Ovary (tissue), 7 donors: ENCODE measurements at regions not wholly inside any gene's neighbourhood (a gene's known extent, or its start where the extent isn't known, plus 50 kb on each side); places are given as distances from the start of the nearest gene placed in this dataset.

ENCODE experiments used
- DNase-seq, 5 donors: peaks; one replicate each; pipeline ENCODE4 v3.0.0-alpha.2; 2019 to 2020
- H3K27ac ChIP-seq, 2 donors: fragments of 200-600 bp; one replicate each; pipeline versions ENCODE4 v1.5.1 to v1.8.0; 2019 to 2022
- H3K27me3 ChIP-seq: fragments of 200-600 bp; one replicate; pipeline ENCODE4 v1.8.0; 2022
- H3K36me3 ChIP-seq: fragments of 200-600 bp; sonication (generic); one replicate; pipeline ENCODE4 v1.5.1; 2019
- H3K4me1 ChIP-seq: one replicate; pipeline ENCODE4 v1.8.1; 2013; ENCODE audit warnings: mild to moderate bottlenecking, moderate library complexity; ENCODE audit not compliant: insufficient read depth
- H3K4me3 ChIP-seq: fragments of 200-600 bp; sonication (generic); one replicate; pipeline ENCODE4 v1.5.1; 2017
- H3K9me3 ChIP-seq, 2 donors: fragments of 200-600 bp in 1 of 2; sonication (generic) in 1 of 2; one replicate each; pipeline versions ENCODE4 v1.5.1 to v1.8.1; 2013 to 2019; ENCODE audit warnings: mild to moderate bottlenecking in 1 of 2, moderate library complexity in 1 of 2
- CTCF ChIP-seq, 3 donors: fragments of 450-650 bp in 2 of 3; fragments of 200-600 bp in 1 of 3; IDR thresholded peaks; one replicate each; pipeline versions ENCODE4 v1.5.1 to v1.8.0; 2016 to 2022; ENCODE audit warnings: antibody characterized with exemption in 3 of 3, mild to moderate bottlenecking in 1 of 3
- EP300 ChIP-seq: sonication (generic); formaldehyde crosslinking; IDR thresholded peaks from one replicate; pipeline ENCODE4 v1.6.1; 2017; ENCODE audit warnings: antibody characterized with exemption
- POLR2A ChIP-seq: fragments of 450-650 bp; IDR thresholded peaks from one replicate; pipeline ENCODE4 v1.6.1; 2017; ENCODE audit warnings: antibody characterized with exemption, mild to moderate bottlenecking, moderate library complexity
- WGBS, 3 donors: extraction: QIAGEN DNeasy Blood & Tissue Kit in 1 of 3; methylation state at CpG; one replicate each; pipeline versions ENCODE4 v1.1.5 to v1.1.7; 2013 to 2017; 5-methylcytosine and 5-hydroxymethylcytosine counted together
- intact Hi-C, 4 donors: fragments of 100-400 bp; cut with DNase I; formaldehyde crosslinking; loops; one replicate each; pipeline versions ENCODE4 v1.11.0 to v1.15.1; 2022 to 2023
- donor health status: DM: no; HTN: no; CAD: no; lungs with moderate emphysema.
- donor health status: DM: no; HTN: no; CAD: no.
- donor health status: Bipolar disorder and iron deficiency.
- donor health status: DM: no; HTN: no; CAD: no.
- donor health status: DM: yes; HTN: yes; CAD: no.

GRCh38 chr12:28775556-28775955, 373.5 kb upstream of the FAR2 start:
- Histone ChIP-seq H3K4me3 (no peak overlapping the region), H3K4me1 (no peaks in the 10 kb centered on the region), H3K27ac (no peak overlapping the region), H3K9me3 (no peaks in the 10 kb centered on the region), H3K36me3 (no peaks in the 10 kb centered on the region), H3K27me3 (no peaks in the 10 kb centered on the region)
- intact Hi-C loops = no loop called here
- DNase-seq = no peak
- WGBS, 3 donors = 90 to 96% (median 93%) methylated on average over 4 of the region's 4 CpGs
- TF ChIP-seq EP300 = no peak
- TF ChIP-seq CTCF (IDR thresholded peaks at IDR 0.05) = no peak
- no peak for TF ChIP-seq POLR2A

- Histone ChIP-seq H3K9me3 (no peaks in the 10 kb centered on the region), H3K36me3 (no peaks in the 10 kb centered on the region), H3K4me3 (no peak overlapping the region), H3K27ac (no peak overlapping the region), H3K4me1 (no peaks in the 10 kb centered on the region), H3K27me3 (no peaks in the 10 kb centered on the region)
- intact Hi-C loops = no loop called here
- DNase-seq = no peak
- WGBS, 3 donors = 50 to 74% (median 62%) methylated on average over 1 of the region's 1 CpG
- TF ChIP-seq CTCF (IDR thresholded peaks at IDR 0.05) (no peak), POLR2A (no peak), EP300 (no peak)
Measured at GRCh38 chr12:28776220-28776619, 372.9 kb upstream of the FAR2 start.

GRCh38 chr12:28776913-28777422, 372.1 kb upstream of the FAR2 start:
- 88 to 90% (median 89%) methylated on average over 5 of the region's 5 CpGs for whole genome bisulfite sequencing, 3 donors
- intact Hi-C loops = no loop called here
- no peak for TF ChIP-seq EP300
- TF ChIP-seq POLR2A = no peak
- TF ChIP-seq CTCF (IDR thresholded peaks at IDR 0.05) = no peak
- no peaks in the 10 kb centered on the region for H3K36me3 ChIP-seq
- no peaks in the 10 kb centered on the region for H3K27me3 ChIP-seq
- H3K27ac ChIP-seq = no peak overlapping the region
- H3K4me1 ChIP-seq = no peaks in the 10 kb centered on the region
- H3K4me3 ChIP-seq = no peak overlapping the region
- H3K9me3 ChIP-seq = no peaks in the 10 kb centered on the region
- no peak for DNase-seq

- DNase-seq = no peak
- Histone ChIP-seq H3K36me3 (no peaks in the 10 kb centered on the region), H3K4me1 (no peaks in the 10 kb centered on the region), H3K9me3 (no peaks in the 10 kb centered on the region), H3K27ac (no peak overlapping the region), H3K4me3 (no peak overlapping the region), H3K27me3 (no peaks in the 10 kb centered on the region)
- intact Hi-C loops = no loop called here
- TF ChIP-seq EP300 = no peak
- TF ChIP-seq CTCF (IDR thresholded peaks at IDR 0.05) = no peak
- TF ChIP-seq POLR2A = no peak
- 88 to 90% (median 88%) methylated on average over 8 of the region's 8 CpGs for WGBS, 3 donors
Measured at GRCh38 chr12:28777603-28778365, 371.3 kb upstream of the FAR2 start.
